DOHH2 (cell line): ENCODE measurements at regions not wholly inside any gene's neighbourhood (a gene's known extent, or its start where the extent isn't known, plus 50 kb on each side); places are given as distances from the start of the nearest gene placed in this dataset.

Experiments
- H3F3A ChIP-seq: fragments of 200-600 bp; sonication (generic), shearing (Covaris generic); 2 replicates; pipeline ENCODE4 v1.6.0; 2016; ENCODE audit warnings: antibody characterized with exemption, mild to moderate bottlenecking; ENCODE audit not compliant: control insufficient read depth, insufficient read depth
- H3K27ac ChIP-seq: fragments of 200-600 bp; sonication (generic); 2 replicates; pipeline ENCODE4 v1.5.1; 2014; ENCODE audit warnings: low read depth, mild to moderate bottlenecking, low read length, moderate library complexity
- H3K27me3 ChIP-seq: fragments of 200-600 bp; sonication (generic); 2 replicates; pipeline ENCODE4 v1.6.1; 2014; ENCODE audit warnings: mild to moderate bottlenecking, low read length, mixed read lengths; ENCODE audit not compliant: control insufficient read depth
- H3K36me3 ChIP-seq: fragments of 200-600 bp; sonication (generic); 2 replicates; pipeline ENCODE4 v1.6.1; 2014; ENCODE audit warnings: mild to moderate bottlenecking, low read length, moderate library complexity, mixed read lengths; ENCODE audit not compliant: control insufficient read depth
- H3K4me1 ChIP-seq: fragments of 200-600 bp; sonication (generic); 2 replicates; pipeline ENCODE4 v1.6.1; 2014; ENCODE audit warnings: mild to moderate bottlenecking, low read length, mixed read lengths; ENCODE audit not compliant: control insufficient read depth
- H3K4me2 ChIP-seq: fragments of 200-600 bp; sonication (generic); 2 replicates; pipeline ENCODE4 v1.6.0; 2014; ENCODE audit warnings: mild to moderate bottlenecking, low read length, moderate library complexity
- H3K4me3 ChIP-seq: fragments of 200-600 bp; sonication (generic); 2 replicates; pipeline ENCODE4 v1.5.1; 2014; ENCODE audit warnings: mild to moderate bottlenecking, low read length, mixed read lengths
- H3K79me2 ChIP-seq: fragments of 200-600 bp; sonication (generic); 2 replicates; pipeline ENCODE4 v1.6.1; 2014; ENCODE audit warnings: mild to moderate bottlenecking, low read length, mixed read lengths; ENCODE audit not compliant: control insufficient read depth
- H3K9me2 ChIP-seq: fragments of 200-600 bp; sonication (generic); replicated peaks from 2 replicates; pipeline ENCODE4 v1.6.1; 2014; ENCODE audit warnings: mild to moderate bottlenecking, low read length, mixed read lengths; ENCODE audit not compliant: control insufficient read depth
- H3K9me3 ChIP-seq: fragments of 200-600 bp; sonication (generic); 2 replicates; pipeline ENCODE4 v1.6.1; 2014; ENCODE audit warnings: antibody characterized with exemption, low read length, mixed read lengths; ENCODE audit not compliant: control insufficient read depth, insufficient read depth
- H4K20me1 ChIP-seq: fragments of 200-600 bp; sonication (generic); 2 replicates; pipeline ENCODE4 v1.6.0; 2014; ENCODE audit warnings: low read depth, mild to moderate bottlenecking, antibody characterized with exemption, low read length, moderate library complexity; ENCODE audit not compliant: control insufficient read depth, insufficient read depth
- CTCF ChIP-seq: fragments of 200-600 bp; sonication (generic); IDR thresholded peaks from one replicate; pipeline ENCODE4 v1.5.1; 2014; ENCODE audit warnings: antibody characterized with exemption, mild to moderate bottlenecking, low read depth, low read length; ENCODE audit not compliant: poor library complexity, severe bottlenecking
- EZH2phosphoT487 ChIP-seq: fragments of 200-600 bp; sonication (generic); IDR thresholded peaks from 2 replicates; pipeline ENCODE4 v1.6.1; 2017; ENCODE audit warnings: borderline replicate concordance, mild to moderate bottlenecking, antibody characterized with exemption, low read length, moderate library complexity, mixed read lengths

- H3K4me3 ChIP-seq = no peak overlapping the region
- H3K9me2 ChIP-seq = no peaks in the 10 kb centered on the region
Measured at GRCh38 chr17:73910821-73911515, 266.7 kb upstream of the SDK2 start.

GRCh38 chr17:73911726-73912372, 267.6 kb upstream of the SDK2 start:
- H3K27me3 ChIP-seq = peaks cover 5% of the 10 kb centered on the region; the same call in 1 of the 2 replicates
- no peak overlapping the region for H3K4me3 ChIP-seq
- H3K27ac ChIP-seq = no peak overlapping the region
- TF ChIP-seq EZH2phosphoT487 (no peak), CTCF (no peak)
- no peaks in the 10 kb centered on the region for H3K4me1 ChIP-seq
- no peaks in the 10 kb centered on the region for H4K20me1 ChIP-seq
- H3K4me2 ChIP-seq = no peak overlapping the region
- no peaks in the 10 kb centered on the region for H3K9me2 ChIP-seq
- H3K36me3 ChIP-seq = no peaks in the 10 kb centered on the region
- H3K9me3 ChIP-seq = no peaks in the 10 kb centered on the region
- no peaks in the 10 kb centered on the region for H3K79me2 ChIP-seq
- no peaks in the 10 kb centered on the region for H3F3A ChIP-seq

More at GRCh38 chr17:73910821-73911515, 266.7 kb upstream of the SDK2 start:
- Histone ChIP-seq H3F3A (no peaks in the 10 kb centered on the region), H3K4me1 (no peaks in the 10 kb centered on the region), H3K27me3 (peaks cover 5% of the 10 kb centered on the region; the same call in 1 of the 2 replicates), H3K36me3 (no peaks in the 10 kb centered on the region), H3K79me2 (no peaks in the 10 kb centered on the region), H4K20me1 (no peaks in the 10 kb centered on the region), H3K9me3 (no peaks in the 10 kb centered on the region), H3K27ac (no peak overlapping the region), H3K4me2 (no peak overlapping the region)
- TF ChIP-seq EZH2phosphoT487 (no peak), CTCF (no peak)

GRCh38 chr17:73912373-73912746, 268.1 kb upstream of the SDK2 start:
- peaks cover 5% of the 10 kb centered on the region; the same call in 1 of the 2 replicates for H3K27me3 ChIP-seq
- TF ChIP-seq EZH2phosphoT487 (no peak), CTCF (no peak)
- H3K4me2 ChIP-seq = no peak overlapping the region
- no peaks in the 10 kb centered on the region for H4K20me1 ChIP-seq
- H3K4me3 ChIP-seq = no peak overlapping the region
- no peaks in the 10 kb centered on the region for H3K9me3 ChIP-seq
- no peak overlapping the region for H3K27ac ChIP-seq
- no peaks in the 10 kb centered on the region for H3K36me3 ChIP-seq
- no peaks in the 10 kb centered on the region for H3K79me2 ChIP-seq
- H3K9me2 ChIP-seq = no peaks in the 10 kb centered on the region
- H3F3A ChIP-seq = no peaks in the 10 kb centered on the region
- H3K4me1 ChIP-seq = no peaks in the 10 kb centered on the region
